ENCODE measurements at regions not wholly inside any gene's neighbourhood (a gene's known extent, or its start where the extent isn't known, plus 50 kb on each side); places are given as distances from the start of the nearest gene placed in this dataset.

DNA sequence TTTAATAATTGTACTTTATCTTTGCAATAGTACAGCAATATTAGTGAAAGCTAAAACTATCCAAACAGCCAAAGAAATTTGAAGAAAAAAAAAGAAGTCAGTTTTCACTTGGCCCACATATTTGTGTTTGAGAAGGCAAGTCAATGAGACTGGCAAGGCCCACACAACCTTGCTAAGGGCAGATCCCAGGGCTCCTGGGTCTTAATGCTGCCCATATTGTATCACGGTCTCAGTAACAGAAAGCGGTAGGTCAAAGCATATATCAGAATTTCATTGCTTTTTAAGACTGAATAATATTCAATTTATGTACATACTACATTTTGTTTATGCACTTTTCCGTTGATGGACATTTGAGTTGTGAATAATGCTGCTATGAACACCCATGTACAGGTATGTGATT, 262.0 kb upstream of the TOPAZ1 start:
- DNase-seq (ENCODE audit: low read depth) = no peak

DNA sequence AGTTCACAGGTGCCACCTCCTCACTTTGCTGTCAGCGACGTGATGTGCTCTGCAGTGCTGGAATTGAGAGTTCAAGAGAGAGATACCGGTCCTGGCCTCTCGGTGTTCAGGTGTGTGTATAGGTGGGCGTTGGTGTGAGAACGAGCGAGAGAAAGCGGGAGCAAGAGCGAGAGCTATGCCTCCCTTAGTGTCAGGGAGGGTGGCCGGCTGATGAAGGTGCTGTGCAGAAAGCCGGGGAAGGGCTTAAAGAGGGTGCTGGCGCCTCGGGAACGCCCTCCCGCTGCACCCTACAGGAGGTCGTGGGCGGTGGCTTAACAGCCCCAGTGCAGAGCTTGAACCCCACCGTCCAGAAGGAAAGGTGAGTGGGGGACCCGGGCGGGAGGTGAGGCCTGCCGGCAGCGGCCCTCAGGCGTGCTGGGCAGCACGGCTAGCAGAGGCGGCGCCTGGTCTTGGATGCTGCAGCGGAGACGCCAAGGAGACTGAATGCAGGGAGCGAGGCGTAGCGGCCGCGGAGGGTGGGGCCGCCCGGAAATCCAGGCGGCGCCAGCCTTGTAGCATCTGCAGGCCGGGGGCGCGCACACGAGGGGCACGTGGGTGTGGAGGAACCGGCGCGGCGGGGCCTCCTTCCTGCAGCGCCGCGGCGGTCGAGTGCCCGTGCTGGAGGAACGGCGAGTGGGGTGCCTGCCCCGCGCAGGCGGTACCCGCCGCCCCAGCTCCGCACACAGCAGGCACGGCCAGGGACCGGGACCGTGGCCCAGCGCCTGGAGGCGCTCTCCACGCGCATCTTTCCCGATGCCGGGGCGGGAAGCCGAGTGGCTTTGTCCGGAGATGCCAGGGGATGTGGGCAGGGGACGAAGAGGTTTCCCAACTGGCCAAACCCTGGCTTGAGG, 246.8 kb upstream of the TOPAZ1 start:
- DNase-seq (ENCODE audit: low read depth) = peak; percentile 43

DNA sequence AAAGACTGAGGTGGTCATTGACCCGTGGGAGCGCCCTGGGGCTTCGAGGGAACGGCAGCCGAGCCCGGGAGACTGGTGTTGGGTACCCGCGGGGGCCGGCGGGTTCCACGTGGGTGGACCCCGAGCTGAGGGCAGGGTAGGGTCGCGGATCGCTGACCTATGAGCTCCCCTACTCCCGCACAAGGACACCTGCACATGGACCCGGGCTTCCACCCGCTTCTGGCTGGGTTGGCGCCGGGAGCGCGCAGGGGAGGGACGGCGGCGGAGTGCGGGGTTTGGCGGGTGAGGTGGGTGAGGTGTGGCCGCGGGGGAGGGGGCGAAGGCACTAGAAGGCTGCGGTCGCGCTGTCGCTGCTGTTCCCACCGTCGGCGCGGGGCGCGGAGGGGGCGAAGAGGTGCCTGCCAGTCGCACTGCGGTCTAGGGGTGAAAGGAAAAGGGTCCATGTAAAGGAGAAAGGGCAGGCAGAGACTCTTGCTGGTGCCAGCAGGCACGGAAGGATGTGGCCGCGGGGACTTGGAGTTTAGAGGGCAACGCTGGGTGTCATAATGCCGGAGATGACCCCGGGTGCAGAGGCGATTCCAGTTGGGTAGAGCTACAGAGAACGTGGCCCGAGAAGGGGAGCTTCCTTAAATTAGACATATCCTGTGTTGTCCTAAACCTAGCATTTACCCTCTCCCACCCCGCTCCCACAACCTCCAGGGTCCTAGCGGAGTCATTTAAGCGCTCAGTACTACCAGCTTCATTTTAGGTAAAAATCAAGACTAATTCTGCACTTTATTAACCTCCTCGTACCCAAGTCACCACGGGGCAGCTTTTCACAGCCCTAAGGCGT, 245.9 kb upstream of the TOPAZ1 start:
- peak; percentile 10 for DNase-seq (ENCODE audit: low read depth)

DNA sequence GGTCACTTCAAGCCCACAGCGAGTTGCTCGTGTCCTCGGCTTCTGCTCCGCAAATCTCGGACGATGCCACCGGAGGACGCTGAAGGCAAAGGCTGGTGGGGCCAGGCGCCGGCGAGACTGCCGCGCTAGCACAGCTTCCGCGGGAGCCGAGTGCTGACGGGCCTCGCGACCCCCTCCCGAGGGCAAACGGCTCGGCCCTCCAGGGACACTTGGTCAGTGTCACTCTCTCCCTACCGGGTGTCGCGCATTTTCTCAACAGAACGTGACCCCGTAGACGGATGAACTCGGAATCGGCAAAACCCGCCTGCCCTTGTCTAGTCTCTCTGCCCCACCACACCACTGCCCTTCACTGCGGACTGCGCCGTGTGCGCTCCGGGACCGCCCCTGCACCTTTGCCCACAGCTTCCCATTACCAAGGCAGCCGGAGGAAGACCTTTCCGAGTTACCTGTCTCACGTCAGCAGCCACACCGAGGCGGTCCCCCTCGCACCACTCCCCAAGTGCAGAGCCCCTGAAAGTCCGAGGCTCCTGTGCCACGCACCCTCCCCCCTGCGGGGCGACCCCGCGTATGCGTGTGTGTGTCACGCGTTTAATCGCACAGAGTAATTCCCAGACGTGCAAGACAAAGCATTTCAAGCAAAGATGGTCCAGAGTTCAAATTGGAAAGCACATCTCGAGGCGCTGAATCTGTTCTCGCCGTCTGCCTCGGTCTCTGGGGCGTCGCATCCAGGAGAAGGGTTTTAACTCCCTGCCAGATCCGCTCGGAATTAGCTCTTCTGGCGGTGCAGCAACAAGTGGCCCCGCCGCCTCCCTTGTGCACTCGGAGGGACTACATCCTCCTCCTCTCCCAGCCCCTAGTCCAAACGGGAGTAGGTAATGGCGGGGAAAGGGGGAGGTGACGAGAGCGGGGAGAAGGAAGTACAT, 245.0 kb upstream of the TOPAZ1 start:
- peak; percentile 60 for DNase-seq (ENCODE audit: low read depth)

DNA sequence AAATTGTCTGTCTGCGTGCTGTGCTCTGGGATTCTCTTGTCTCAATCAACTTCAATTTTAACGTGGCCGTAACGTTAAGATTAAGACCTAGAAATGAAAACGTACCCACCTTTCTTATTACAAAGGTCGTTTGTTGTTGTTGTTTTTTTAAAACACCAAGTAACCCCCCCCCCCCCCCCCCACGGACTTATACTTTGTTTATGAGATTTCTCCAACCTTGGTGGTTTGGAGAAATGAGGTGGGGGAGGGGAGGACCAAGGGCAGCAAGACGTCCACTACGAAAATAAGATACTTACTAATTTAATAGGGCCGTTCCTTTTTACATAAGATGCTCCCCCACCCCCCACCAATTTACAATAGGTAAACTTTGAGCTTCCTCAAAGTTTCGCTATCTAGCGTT, 244.4 kb upstream of the TOPAZ1 start:
- peak; percentile 5 for DNase-seq (ENCODE audit: low read depth)

DNA sequence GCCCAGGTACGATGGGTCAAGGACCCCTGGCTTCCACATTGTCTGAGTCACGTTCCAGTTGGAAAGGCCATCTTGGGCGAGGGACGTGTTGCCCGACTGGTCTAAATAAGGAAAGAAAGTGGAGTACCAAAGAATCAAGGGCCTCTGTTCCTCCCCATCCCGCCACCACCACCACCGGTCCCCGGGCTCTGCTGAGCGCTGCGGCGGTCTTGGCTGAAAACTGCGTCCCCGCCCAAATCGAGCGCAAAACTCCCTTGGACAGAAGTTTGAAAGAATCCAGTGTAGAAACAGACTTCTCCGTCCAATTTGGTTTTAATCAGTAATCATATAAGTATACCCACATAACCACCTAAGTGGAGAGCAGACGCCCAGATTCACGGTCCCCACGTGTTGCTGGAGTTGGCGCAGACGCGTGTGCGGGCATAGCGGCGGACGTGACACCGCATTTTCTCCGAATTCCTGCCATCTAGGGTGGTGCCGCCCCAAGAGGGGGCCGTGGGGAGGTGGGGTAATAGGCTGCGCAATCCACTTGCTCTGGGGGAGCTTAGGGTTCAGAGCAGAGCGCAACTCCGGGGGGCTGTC, 243.8 kb upstream of the TOPAZ1 start:
- peak; percentile 34 for DNase-seq (ENCODE audit: low read depth)

DNA sequence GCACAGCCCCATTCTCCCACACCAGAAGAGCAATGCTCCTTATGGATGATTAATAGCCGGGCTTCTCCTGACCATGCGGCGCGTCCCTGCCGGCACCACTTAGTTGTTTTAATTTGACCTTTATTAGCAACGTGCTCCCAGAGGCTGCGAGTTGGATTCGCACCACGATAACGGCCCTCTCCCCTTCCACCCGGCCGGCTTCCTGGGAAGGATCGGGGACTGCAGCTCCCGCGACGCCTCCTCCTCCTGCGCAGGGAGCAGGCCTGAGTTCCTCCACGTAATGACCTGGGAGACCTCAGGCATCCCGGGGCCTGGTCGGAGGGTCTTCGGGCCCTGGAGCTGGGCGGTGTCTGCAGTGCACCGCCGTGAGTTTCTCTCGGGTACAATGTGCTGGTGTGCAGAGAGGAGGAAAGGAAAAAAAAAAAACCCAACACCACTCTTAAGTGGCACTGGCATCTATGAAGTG, 243.3 kb upstream of the TOPAZ1 start:
- DNase-seq (ENCODE audit: low read depth) = peak; percentile 39

DNA sequence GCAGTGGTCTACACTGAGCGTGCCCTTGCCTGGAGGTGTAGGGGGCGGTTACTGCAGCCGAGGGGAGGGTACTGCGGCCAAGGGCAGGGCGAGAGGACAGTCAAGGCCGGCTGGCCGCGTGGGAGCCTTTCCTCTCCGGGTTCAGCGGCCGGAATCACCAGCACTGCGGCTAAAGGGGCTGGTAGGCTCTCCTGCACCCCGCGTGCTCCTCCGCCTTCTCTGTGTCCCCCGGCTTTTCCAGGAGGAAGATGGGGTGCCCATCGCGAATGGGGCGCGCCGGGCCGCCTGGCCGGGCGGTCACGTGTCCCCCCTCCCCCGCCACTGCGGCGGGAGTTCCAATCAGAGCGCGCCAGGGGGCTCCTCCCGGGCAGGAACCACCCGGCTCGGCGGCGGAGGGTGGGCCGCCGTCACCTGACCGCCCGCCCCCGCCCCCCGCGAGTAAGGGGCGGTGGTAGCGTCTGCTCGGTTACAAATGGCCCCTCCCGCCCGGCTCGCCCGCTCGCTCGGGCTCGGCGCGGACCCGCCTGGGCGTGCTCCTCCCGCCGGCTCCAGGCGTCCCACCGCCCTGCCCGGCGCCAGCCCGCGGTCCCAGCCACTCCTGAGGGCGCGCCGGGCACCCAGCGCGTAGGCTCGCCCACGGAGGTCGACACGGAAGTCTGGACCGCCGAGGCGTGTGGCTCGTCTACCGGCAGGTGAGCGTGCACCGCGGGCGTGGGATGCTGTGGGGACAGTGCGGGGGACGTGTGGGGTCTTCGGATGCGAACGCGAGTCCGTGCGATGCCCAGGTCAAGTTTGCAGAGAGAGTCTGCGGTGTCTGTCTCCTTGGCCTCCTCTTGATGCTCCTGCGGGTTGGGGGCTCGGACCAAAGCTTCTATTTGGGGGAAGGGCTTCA, 242.6 kb upstream of the TOPAZ1 start:
- DNase-seq (ENCODE audit: low read depth) = peak; percentile 71

DNA sequence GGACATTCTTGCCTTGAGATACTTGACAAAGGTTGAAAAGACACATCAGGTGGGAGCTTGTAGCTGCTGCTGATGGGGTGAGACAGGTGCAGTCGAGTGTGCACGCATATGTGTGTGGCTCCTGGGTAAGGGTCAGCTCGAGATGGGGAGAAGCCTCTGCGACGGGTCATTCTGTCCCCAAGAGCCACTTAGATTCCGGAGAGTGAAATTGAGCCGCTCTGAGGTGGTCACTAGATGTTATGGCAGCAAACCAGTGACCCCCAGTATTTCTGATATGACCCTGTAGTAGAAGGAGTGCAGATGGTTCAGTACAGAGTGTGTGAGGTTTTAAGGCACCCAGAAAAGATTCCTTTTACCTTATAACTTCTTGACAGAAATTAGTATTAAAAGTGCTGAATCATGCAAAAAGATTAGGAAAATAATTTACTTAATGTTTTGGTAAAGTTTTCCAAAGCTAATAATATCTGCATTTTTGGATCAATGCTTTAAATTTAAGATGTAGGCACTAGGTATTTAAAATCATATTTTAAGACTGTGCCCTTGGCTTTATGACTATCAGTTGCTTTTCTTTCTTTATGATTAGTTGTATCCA, 241.9 kb upstream of the TOPAZ1 start:
- DNase-seq (ENCODE audit: low read depth) = no peak

DNA sequence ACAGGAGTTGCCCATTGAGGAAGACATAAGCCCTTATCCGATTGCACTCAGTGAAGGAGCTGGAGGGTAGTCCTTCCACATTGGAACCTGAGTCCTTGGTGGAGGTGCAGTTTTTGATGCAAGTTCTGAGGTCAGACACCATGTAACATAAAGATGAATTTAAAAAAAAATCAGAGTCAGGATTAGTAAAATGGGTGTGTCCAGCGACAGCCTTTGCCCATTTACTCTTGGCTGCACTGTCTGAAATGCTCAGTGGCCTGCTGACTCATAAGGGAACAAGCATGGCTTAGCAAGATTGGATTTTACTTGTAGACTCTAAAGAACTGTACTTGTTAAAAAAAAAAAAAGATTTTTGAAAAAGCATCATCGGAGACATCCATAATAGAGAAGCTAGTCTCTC, 241.1 kb upstream of the TOPAZ1 start:
- peak; percentile 69 for DNase-seq (ENCODE audit: low read depth)

DNA sequence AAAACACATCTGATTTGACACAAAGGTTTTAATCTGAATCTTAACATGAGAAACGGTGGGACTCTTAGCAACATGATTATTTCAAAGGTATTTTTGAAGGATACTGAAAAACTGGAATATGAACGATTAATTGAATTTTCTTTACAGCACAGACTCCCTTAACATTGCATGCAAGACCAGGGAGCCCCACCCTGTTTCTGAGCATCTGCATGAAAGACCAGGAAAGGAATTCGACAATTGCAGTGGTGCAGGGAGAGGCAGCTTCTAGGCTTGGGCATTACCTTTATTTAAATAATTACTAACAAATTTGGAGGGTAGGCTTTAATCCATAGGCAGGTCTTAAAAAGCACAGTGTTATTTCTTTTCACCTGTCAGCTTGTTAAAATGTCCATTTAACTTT, 240.6 kb upstream of the TOPAZ1 start:
- DNase-seq (ENCODE audit: low read depth) = no peak

DNA sequence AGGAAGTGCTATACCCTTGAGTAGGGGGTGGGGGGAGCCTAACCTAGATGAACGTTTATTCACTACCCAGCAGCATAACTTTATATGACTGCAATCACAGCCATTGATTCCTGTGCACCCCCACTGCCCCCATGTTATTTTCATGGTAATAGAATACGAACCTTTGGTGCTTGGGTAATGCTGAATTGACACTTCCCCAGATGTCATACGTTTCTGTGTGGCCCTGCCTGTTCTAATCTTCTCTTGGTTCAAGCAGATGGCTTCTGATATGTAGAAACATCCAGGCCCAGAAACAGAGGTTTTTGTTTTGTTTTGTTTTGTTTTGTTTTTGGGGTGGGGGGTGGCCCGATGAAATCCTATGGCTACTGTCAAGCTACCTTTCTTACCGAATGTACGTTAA, 237.9 kb upstream of the TOPAZ1 start:
- no peak for DNase-seq (ENCODE audit: low read depth)

DNA sequence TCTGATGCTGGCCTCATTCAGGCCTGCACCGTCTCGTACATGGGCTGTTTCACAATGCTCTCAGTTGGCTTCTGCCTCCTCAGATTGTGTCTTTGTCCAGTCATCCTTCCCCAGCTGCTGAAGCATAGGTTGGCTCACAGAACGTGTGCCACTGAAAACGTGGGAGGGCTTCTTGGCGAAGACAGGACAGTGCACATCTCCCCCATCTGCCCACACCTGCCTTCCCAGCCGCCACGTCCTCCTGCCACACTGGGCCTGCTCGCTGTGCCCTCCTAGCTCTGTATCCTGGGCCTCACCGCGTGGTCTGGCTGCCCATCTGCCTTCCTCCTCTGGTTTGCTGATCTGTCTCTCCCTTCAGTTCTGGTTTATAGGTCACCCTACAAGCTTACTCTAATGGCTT, 230.0 kb upstream of the TOPAZ1 start:
- no peak for DNase-seq (ENCODE audit: low read depth)

DNA sequence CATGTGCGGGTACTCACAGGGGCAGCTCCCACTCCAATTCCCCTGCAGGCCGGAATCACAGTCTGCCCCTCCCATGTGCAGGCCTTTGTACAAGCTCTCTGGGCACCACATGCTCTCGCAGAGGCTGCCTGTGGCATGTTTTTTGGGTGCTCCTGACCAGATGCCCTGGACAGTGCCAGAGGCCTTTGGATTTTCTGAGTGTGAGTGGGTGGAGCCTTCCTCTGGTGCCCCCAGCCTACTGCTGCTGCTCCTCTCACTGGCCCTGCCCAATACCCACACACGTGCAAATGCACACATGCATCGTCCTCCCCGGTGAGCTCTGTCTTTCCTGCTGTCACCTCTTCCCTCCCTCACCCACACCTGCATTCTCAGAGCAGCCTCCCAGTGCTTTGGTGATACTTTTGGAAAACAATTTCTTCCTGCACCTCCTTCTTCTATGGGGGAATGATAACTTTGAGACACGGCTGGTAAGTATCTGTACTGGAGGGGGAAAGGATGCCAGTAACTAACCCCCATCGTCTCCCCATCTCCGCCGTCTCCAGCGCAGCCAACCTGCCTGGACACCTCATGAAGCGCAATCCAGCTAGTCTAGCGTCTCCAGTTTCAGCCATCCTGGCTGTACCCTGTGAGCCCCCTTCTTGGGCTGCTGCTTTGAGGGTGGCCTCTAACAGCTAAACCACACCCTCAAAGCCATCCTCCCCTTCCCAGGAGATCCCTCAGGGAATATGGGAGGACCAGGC, 229.4 kb upstream of the TOPAZ1 start:
- DNase-seq (ENCODE audit: low read depth) = no peak

DNA sequence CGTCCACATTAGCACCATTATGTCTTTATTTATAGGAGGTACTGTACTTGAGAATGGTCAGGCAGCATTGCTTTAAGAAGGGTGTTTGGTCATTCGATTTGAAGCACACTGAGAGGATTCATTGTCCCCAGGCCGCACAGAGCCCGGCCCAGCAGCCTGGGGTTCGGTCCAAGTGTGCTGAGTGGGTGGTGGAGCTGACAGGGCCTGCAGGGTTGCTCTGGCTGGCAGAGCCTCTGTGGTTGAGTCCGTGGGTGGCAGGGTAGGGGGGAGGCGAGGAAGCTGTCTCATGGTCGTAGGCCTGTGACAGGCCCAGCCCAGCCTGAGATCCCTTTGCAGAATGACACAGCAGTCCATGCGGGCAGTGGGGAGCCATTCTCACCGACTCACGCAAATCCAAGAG, 227.7 kb upstream of the TOPAZ1 start:
- no peak for DNase-seq (ENCODE audit: low read depth)

DNA sequence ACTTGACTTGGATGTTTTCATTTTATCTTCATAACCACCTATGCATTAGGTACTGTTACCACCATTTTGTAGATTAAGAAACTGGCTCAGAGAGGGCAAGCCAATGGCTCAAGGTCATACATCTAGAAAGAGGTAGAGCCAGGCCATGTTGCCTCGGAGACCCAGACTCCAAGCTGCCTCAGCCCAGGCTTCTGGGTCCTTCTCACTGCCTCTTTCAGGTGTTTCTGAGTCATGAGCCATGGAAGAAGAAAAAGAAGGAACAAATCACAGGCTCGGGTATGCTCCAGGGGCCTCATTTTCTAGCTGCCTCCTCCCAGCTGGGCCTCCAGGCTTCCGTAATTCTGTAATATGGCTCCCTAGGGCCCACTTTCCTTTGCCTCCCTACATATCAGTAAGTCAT, 226.5 kb upstream of the TOPAZ1 start:
- no peak for DNase-seq (ENCODE audit: low read depth)

DNA sequence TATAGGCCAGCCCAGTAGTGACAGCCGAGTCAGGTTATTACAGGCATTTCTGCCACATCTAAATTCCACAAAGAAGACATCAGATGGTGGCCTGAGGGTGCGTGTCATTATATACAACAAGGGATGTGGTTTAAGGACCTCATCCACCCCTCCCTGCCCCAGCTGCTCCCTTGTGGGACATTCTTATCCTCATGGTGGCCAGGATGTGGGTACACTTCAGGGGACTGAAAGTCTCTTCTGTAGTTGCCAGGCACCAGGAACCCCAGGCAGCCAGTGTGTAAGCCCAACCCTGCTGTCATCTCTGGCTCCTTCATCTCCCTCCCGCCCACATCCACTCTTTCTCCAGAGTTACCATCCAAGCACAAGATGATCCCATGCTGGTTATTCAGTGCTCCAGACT, 224.9 kb upstream of the TOPAZ1 start:
- peak; percentile 61 for DNase-seq (ENCODE audit: low read depth)

DNA sequence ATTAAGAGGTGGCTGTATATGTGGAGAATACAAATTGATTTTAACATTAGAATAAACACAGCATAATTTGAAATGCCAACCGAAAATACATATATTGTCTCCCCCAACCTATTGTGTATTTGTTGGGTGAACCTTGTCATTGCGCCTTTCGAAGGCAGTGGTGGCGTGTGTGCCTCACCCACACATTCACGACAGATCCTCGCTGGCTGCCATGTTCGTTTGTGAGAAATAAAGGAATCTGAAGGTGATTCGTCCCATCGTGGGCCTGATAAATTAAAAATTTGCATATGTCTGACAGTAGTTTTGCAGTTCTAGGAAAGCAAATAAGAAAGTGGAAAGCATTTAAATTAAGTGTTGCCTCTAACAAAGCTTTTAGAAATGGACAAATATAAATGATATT, 222.8 kb upstream of the TOPAZ1 start:
- no peak for DNase-seq (ENCODE audit: low read depth)

DNA sequence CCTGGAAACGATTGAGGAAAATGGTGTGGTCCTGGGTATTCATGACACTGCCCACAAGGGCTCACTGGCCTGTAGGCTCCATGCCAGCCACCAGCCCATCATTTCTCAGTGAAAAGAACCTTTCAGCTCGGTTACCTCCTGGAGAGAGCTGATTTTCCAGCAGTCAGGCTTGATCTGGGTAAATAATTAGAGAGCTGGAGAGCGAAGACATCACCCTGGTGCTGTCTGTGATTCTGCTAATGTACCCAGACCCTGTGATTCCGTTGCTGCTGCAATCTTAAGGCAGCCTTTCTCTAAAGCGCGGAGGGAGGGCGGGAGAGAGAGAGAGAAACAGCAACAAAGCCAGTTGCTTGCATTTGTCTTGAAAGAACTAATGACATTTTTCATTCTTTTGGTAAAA, 221.9 kb upstream of the TOPAZ1 start:
- no peak for DNase-seq (ENCODE audit: low read depth)

Measured in M059J (cell line).